Endodermal cell (in vitro differentiated cells): ENCODE measurements at regions not wholly inside any gene's neighbourhood (a gene's known extent, or its start where the extent isn't known, plus 50 kb on each side); places are given as distances from the start of the nearest gene placed in this dataset.

Experiments used
- DNase-seq: peaks from one replicate; pipeline ENCODE4 v3.0.0-alpha.2; 2017
- H3K27ac ChIP-seq: 2 replicates; pipeline ENCODE4 v1.5.1; 2013; ENCODE audit warnings: mild to moderate bottlenecking, low read depth, low read length, moderate library complexity
- H3K27me3 ChIP-seq: 2 replicates; pipeline ENCODE4 v1.6.1; 2013; ENCODE audit warnings: mild to moderate bottlenecking, low read length, moderate library complexity; ENCODE audit not compliant: insufficient read depth, control insufficient read depth, poor library complexity, severe bottlenecking
- H3K36me3 ChIP-seq: 2 replicates; pipeline ENCODE4 v1.7.0; 2013; ENCODE audit warnings: mild to moderate bottlenecking, low read length, moderate library complexity; ENCODE audit not compliant: control insufficient read depth, insufficient read depth
- H3K4me1 ChIP-seq: one replicate; pipeline ENCODE4 v1.7.0; 2013; ENCODE audit warnings: low read length; ENCODE audit not compliant: control insufficient read depth, insufficient read depth
- H3K4me3 ChIP-seq: 2 replicates; pipeline ENCODE4 v1.5.1; 2013; ENCODE audit warnings: mild to moderate bottlenecking, low read length, moderate library complexity
- H3K9ac ChIP-seq: 2 replicates; pipeline ENCODE4 v1.6.1; 2013; ENCODE audit warnings: mild to moderate bottlenecking, low read length, moderate library complexity; ENCODE audit not compliant: poor library complexity, severe bottlenecking; ENCODE audit errors: extremely low read depth
- H3K9me3 ChIP-seq: 2 replicates; pipeline ENCODE4 v1.6.1; 2013; ENCODE audit warnings: mild to moderate bottlenecking, low read length, moderate library complexity; ENCODE audit not compliant: control insufficient read depth
- H3K27ac Mint-ChIP-seq: 2 replicates; pipeline ENCODE4 v1.8.0; 2020; ENCODE audit warnings: mixed read lengths
- H3K27me3 Mint-ChIP-seq: 2 replicates; pipeline ENCODE4 v1.8.0; 2021; ENCODE audit warnings: mild to moderate bottlenecking, mixed read lengths; ENCODE audit not compliant: insufficient read depth
- H3K36me3 Mint-ChIP-seq: 2 replicates; pipeline ENCODE4 v1.8.0; 2020; ENCODE audit warnings: low read depth, mixed read lengths
- H3K4me1 Mint-ChIP-seq: 2 replicates; pipeline ENCODE4 v1.8.0; 2020; ENCODE audit warnings: mixed read lengths
- H3K4me3 Mint-ChIP-seq: 2 replicates; pipeline ENCODE4 v1.8.0; 2020; ENCODE audit warnings: mild to moderate bottlenecking, moderate library complexity, mixed read lengths
- H3K9me3 Mint-ChIP-seq: 2 replicates; pipeline ENCODE4 v1.8.0; 2020; ENCODE audit warnings: mild to moderate bottlenecking, mixed read lengths
- WGBS, 2 experiments: methylation state at CpG; one replicate each; pipeline versions ENCODE4 v1.1.5 to v1.1.7; 2013; ENCODE audit warnings: missing lambda C conversion rate in 2 of 2, mixed read lengths in 1 of 2; ENCODE audit not compliant: insufficient coverage in 1 of 2, insufficient read length in 1 of 2; 5-methylcytosine and 5-hydroxymethylcytosine counted together
- TF ChIP-seq, protein P1 (sequence below): fragments of 200-600 bp; sonication (generic); conservative IDR thresholded peaks from 2 replicates; pipeline ENCODE4 v1.5.0; 2021; ENCODE audit warnings: antibody characterized with exemption, mild to moderate bottlenecking

DNA sequence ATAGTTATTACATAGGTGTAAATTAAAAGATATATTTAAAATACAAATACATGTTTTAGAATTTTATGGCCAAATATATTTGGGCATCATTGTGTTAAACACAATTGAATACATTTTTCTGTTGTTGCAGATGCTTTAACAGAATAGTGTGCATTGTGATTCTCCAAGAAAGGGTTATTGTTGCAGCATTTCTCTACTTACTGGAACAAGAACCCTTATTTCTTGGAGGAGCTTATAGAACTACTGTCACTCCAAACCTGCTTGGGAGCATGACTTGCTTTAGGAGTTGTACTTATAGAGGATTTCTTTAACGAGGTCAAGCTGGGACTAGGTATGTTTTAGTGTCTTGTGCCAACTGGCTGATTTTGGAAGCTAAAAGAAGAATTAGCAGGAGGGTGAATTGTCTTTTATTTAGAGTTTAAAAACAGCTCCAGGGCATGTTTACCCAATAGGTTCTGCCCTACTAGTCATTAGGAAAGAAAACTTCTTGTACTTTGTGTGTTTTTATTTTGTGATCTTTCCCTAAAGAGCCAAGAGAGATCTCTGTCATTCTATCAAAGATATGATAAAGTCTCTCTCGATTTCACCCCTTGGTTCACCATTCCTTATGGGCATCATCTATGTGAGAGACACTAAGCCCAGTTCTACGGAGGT is 279.8 kb upstream of the SALL1 start:
- TF ChIP-seq, protein P1, sequence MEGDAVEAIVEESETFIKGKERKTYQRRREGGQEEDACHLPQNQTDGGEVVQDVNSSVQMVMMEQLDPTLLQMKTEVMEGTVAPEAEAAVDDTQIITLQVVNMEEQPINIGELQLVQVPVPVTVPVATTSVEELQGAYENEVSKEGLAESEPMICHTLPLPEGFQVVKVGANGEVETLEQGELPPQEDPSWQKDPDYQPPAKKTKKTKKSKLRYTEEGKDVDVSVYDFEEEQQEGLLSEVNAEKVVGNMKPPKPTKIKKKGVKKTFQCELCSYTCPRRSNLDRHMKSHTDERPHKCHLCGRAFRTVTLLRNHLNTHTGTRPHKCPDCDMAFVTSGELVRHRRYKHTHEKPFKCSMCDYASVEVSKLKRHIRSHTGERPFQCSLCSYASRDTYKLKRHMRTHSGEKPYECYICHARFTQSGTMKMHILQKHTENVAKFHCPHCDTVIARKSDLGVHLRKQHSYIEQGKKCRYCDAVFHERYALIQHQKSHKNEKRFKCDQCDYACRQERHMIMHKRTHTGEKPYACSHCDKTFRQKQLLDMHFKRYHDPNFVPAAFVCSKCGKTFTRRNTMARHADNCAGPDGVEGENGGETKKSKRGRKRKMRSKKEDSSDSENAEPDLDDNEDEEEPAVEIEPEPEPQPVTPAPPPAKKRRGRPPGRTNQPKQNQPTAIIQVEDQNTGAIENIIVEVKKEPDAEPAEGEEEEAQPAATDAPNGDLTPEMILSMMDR = no peak

DNA sequence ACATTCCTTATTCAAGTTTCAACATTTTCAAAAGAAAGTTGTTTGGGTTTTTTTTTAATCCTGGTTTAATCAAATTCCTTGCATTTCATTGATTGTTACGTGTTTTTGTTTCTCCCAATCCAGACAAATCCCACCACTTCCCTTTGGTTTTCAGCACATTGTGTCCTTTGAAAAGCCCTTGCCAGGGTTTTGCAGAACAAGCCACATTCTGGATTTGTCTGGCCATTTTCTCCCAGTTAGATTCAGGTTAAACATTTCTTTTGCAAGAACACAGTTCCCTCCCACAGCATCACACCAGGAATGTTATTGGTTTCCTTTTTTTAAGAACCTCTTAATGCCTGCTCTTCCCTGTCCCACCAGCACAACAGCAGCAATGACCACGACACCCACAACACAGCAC is 278.0 kb upstream of the SALL1 start:
- Histone ChIP-seq H3K4me3 (no peak overlapping the region), H3K9ac (no peak overlapping the region), H3K4me1 (no peaks in the 10 kb centered on the region), H3K9me3 (no peaks in the 10 kb centered on the region), H3K27ac (no peak overlapping the region), H3K36me3 (no peaks in the 10 kb centered on the region), H3K27me3 (no peaks in the 10 kb centered on the region)
- no peaks in the 10 kb centered on the region for H3K9me3 Mint-ChIP-seq
- no peaks in the 10 kb centered on the region for H3K27me3 Mint-ChIP-seq
- DNase-seq = no peak
- 80 to 98% methylated on average over 1 of the region's 2 CpGs for WGBS, 2 experiments
- peaks cover 30% of the 10 kb centered on the region for H3K4me1 Mint-ChIP-seq
- no peak overlapping the region for H3K27ac Mint-ChIP-seq
- no peaks in the 10 kb centered on the region for H3K36me3 Mint-ChIP-seq
- no peak overlapping the region for H3K4me3 Mint-ChIP-seq
- TF ChIP-seq, protein P1 = no peak

More for the DNA sequence above, 279.8 kb upstream of the SALL1 start:
- no peaks in the 10 kb centered on the region for H3K4me1 ChIP-seq
- Mint-ChIP-seq H3K9me3 (no peaks in the 10 kb centered on the region), H3K36me3 (no peaks in the 10 kb centered on the region), H3K27ac (no peak overlapping the region), H3K4me3 (no peak overlapping the region), H3K27me3 (no peaks in the 10 kb centered on the region), H3K4me1 (peaks cover 31% of the 10 kb centered on the region)
- 88% methylated on average over 3 of the region's 3 CpGs; no CpG with 5 or more reads in 1 of the 2 experiments for WGBS, 2 experiments
- H3K4me3 ChIP-seq = no peak overlapping the region
- no peak overlapping the region for H3K27ac ChIP-seq
- H3K27me3 ChIP-seq = no peaks in the 10 kb centered on the region
- no peak overlapping the region for H3K9ac ChIP-seq
- H3K36me3 ChIP-seq = no peaks in the 10 kb centered on the region
- no peak for DNase-seq
- H3K9me3 ChIP-seq = no peaks in the 10 kb centered on the region

DNA sequence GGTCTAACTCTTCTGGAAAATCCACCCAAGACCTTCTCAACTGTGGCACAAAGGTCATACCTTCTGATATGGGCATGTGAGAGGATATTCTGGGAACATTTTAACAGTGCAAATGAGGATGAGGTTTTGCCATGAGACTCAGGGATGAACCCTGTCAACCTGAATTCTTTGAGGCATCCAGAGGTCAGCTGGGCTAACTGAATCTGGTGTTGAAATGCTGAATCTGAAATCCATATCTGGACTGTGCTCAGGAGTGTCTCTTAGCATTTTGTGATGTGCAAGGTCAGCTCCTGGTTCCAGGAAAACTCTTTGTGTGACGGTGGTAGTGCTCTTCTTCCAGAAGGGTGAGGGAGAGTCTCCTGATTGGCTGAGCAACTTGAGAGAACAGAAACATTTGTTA is 276.0 kb upstream of the SALL1 start:
- Mint-ChIP-seq H3K9me3 (no peaks in the 10 kb centered on the region), H3K36me3 (no peaks in the 10 kb centered on the region), H3K27me3 (no peaks in the 10 kb centered on the region), H3K27ac (no peak overlapping the region), H3K4me3 (no peak overlapping the region), H3K4me1 (peaks cover 32% of the 10 kb centered on the region)
- no peak for DNase-seq
- H3K4me3 ChIP-seq = no peak overlapping the region
- no peaks in the 10 kb centered on the region for H3K9me3 ChIP-seq
- H3K4me1 ChIP-seq = no peaks in the 10 kb centered on the region
- no peak overlapping the region for H3K27ac ChIP-seq
- no peaks in the 10 kb centered on the region for H3K36me3 ChIP-seq
- no peak overlapping the region for H3K9ac ChIP-seq
- 84% methylated on average over 1 of the region's 1 CpG; no CpG with 5 or more reads in 1 of the 2 experiments for WGBS, 2 experiments
- TF ChIP-seq, protein P1 = no peak
- H3K27me3 ChIP-seq = no peaks in the 10 kb centered on the region
